ENCODE measurements at regions not wholly inside any gene's neighbourhood (a gene's known extent, or its start where the extent isn't known, plus 50 kb on each side); places are given as distances from the start of the nearest gene placed in this dataset.

DNA sequence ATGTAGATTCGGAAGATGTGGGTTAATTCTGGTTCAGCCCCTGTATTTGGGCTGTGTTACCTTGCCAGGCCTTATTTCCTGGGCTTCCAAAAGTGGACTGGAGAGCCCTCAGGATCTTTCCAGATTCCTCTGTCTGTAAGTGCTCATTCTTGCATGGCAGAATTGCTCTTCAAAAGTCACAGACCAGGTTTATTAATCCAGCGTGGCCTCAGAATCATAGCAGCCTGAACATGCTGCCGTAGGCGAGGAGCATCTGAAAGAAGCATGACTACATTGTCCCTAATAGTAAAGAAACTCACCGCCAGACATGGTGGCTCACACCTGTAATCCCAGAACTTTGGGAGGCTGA, 307.8 kb downstream of the GADD45G start:
- no peak for TF ChIP-seq CTCF (IDR thresholded peaks at IDR 0.05; ENCODE audit: low read depth, low read length)
- no peak for DNase-seq (ENCODE audit: low read depth in 2 of 2)

DNA sequence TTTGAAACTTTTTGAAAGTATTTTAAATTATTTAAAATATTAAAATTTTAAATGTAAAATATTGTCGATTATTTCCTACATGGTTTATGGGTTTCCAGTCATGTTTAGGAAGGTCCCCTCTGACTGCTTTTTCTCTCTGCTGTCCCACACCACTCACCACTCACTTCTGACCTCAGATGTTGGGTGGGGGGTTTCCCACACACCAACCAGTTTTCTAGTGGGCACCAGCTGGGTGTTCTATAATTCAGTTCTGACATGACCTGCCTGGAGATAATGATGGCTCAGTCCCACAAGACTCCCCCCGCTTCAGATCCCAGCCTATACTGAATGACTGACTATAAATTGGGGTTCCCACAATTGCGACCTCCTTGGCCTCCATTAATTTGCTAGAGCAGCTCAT, 310.4 kb downstream of the GADD45G start:
- no peak overlapping the region for H3K4me3 ChIP-seq (replicated peaks in 1 of 2; ENCODE audit: low read depth in 2 of 2, low read length in 2 of 2)
- no peak for TF ChIP-seq CTCF (IDR thresholded peaks at IDR 0.05; ENCODE audit: low read depth, low read length)
- no peak for DNase-seq (ENCODE audit: low read depth in 2 of 2)

More for the DNA sequence above, 307.8 kb downstream of the GADD45G start:
- H3K4me3 ChIP-seq (replicated peaks in 1 of 2; ENCODE audit: low read depth in 2 of 2, low read length in 2 of 2) = no peak overlapping the region

GRCh38 chr9:89916001-89916597, 311.3 kb downstream of the GADD45G start:
- no peak for TF ChIP-seq CTCF (IDR thresholded peaks at IDR 0.05; ENCODE audit: low read depth, low read length)
- no peak for DNase-seq (ENCODE audit: low read depth in 2 of 2)
- H3K4me3 ChIP-seq (replicated peaks in 1 of 2; ENCODE audit: low read depth in 2 of 2, low read length in 2 of 2) = no peak overlapping the region

GRCh38 chr9:89917861-89918260, 313.0 kb downstream of the GADD45G start:
- H3K4me3 ChIP-seq (replicated peaks in 1 of 2; ENCODE audit: low read depth in 2 of 2, low read length in 2 of 2) = no peak overlapping the region
- TF ChIP-seq CTCF (IDR thresholded peaks at IDR 0.05; ENCODE audit: low read depth, low read length) = no peak
- DNase-seq (ENCODE audit: low read depth in 2 of 2) = no peak

DNA sequence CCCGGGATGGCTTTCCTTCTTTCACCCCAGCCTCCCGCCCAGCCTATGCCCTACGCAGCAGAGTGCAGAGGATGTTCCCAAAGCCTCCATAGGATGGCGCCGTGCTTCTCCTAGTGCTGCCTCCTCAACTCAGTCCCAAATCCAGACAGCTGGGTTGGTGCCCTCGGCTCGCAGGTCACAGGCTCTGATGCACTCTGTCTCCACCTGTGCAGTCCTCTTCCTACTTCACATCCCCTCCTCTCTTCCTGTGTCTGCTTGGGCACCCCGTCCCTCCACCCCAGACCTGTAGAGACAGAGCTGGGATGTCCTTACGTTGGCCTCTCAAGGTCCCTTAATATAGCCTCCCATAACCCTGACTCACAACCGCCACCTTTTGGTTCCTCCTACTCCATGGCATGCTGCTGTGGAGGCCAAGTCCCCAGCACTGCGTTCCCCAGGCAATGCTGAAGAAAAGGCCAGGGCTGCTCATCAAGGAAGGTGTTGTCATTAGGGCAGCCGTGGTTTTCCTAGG, 314.4 kb downstream of the GADD45G start:
- DNase-seq (ENCODE audit: low read depth in 2 of 2) = peak in 1 of 2 donors; percentile 8
- no peak for TF ChIP-seq CTCF (IDR thresholded peaks at IDR 0.05; ENCODE audit: low read depth, low read length)
- no peak overlapping the region for H3K4me3 ChIP-seq (replicated peaks in 1 of 2; ENCODE audit: low read depth in 2 of 2, low read length in 2 of 2)

DNA sequence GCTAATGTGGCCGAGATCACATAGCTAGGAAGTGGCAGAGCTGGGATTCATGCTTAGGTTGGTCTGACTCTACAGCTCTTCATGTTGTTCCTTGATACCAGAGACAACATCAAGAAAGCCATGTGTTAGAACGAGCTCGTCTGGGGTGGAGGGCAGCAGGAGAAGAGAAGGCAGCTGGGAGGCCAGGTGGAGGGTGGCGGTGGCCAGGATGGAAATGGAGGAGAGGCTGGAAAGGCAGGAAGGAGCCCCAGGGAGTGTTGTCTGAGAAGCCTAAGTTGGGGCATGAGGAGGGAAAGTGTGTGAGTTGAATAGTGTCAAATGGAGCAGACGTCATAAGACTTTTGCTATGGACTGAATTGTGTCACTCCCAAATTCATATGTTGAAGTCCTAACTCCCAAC, 315.3 kb downstream of the GADD45G start:
- no peak for TF ChIP-seq CTCF (IDR thresholded peaks at IDR 0.05; ENCODE audit: low read depth, low read length)
- H3K4me3 ChIP-seq (replicated peaks in 1 of 2; ENCODE audit: low read depth in 2 of 2, low read length in 2 of 2) = no peak overlapping the region
- DNase-seq (ENCODE audit: low read depth in 2 of 2) = no peak

DNA sequence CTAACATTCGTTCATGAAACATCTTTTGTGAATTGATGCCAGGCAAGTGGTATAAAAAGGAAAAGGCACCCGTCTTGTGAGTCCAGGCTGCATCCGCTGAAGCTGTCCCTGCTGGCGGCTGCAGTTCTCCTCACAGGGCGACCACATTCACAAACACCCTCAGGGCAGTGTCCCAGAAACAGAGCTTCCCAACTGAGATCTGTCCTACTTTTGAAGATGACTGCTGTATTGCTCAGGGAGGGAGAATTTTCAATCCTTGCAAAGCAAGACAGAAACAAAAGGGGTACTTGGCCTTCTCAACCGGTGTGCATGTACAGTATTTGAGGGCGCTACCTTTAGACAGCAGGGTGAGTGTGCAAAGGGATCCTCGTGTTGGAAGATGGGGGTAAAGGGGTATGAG, 316.1 kb downstream of the GADD45G start:
- no peak overlapping the region for H3K4me3 ChIP-seq (replicated peaks in 1 of 2; ENCODE audit: low read depth in 2 of 2, low read length in 2 of 2)
- no peak for TF ChIP-seq CTCF (IDR thresholded peaks at IDR 0.05; ENCODE audit: low read depth, low read length)
- DNase-seq (ENCODE audit: low read depth in 2 of 2) = no peak
